H1 (cell line): ENCODE measurements at regions not wholly inside any gene's neighbourhood (a gene's known extent, or its start where the extent isn't known, plus 50 kb on each side); places are given as distances from the start of the nearest gene placed in this dataset.
A peak's percentile ranks its signal among the peaks of the same experiment; 100 is the strongest.
"Not testable (repeated sequence)": the region's sequence is repeated elsewhere in the genome, so short reads cannot be mapped to it uniquely, and the experiment has no call there.

Experiments used
- CTCF ChIA-PET: fragments of 300-600 bp; sonication (Branson Sonifier 250); formaldehyde crosslinking; loops from one replicate; lab custom pipeline; 2021; ENCODE audit not compliant: partially characterized antibody; lab: Charles Lee
- POLR2A ChIA-PET: fragments of 300-600 bp; sonication (Branson Sonifier 250); formaldehyde crosslinking; loops from one replicate; lab custom pipeline; 2021; ENCODE audit warnings: inconsistent platforms; ENCODE audit not compliant: partially characterized antibody; lab: Charles Lee
- DNase-seq, 2 experiments: peaks; one replicate each; pipeline versions ENCODE4 v3.0.0 to v3.0.0-alpha.2; 2010 to 2022; ENCODE audit warnings: low spot score in 2 of 2, low read depth in 1 of 2, mixed read lengths in 1 of 2
- FAIRE-seq: peaks from 2 replicates; lab custom pipeline; 2011; peaks lifted over from hg19 to GRCh38; lab: Jason Lieb, UNC
- H2AFZ ChIP-seq: 2 replicates; pipeline ENCODE4 v1.8.1; 2012; ENCODE audit warnings: low read length, inconsistent platforms
- H2AK5ac ChIP-seq: 2 replicates; pipeline ENCODE4 v1.6.1; 2013; ENCODE audit warnings: low read depth, low read length
- H2BK120ac ChIP-seq: replicated peaks from 2 replicates; pipeline ENCODE3; 2013; ENCODE audit warnings: low read depth, low read length, inconsistent platforms
- H2BK12ac ChIP-seq: 2 replicates; pipeline ENCODE4 v1.6.1; 2013; ENCODE audit warnings: low read depth, low read length
- H2BK15ac ChIP-seq: 2 replicates; pipeline ENCODE4 v1.6.1; 2013; ENCODE audit warnings: low read length
- H2BK20ac ChIP-seq: 2 replicates; pipeline ENCODE4 v1.6.1; 2013; ENCODE audit warnings: low read length
- H2BK5ac ChIP-seq: 2 replicates; pipeline ENCODE4 v1.6.1; 2013; ENCODE audit warnings: low read depth, low read length
- H3K14ac ChIP-seq: 2 replicates; pipeline ENCODE4 v1.6.1; 2013; ENCODE audit warnings: inconsistent platforms; ENCODE audit not compliant: insufficient read length
- H3K18ac ChIP-seq: 2 replicates; pipeline ENCODE4 v1.6.1; 2013; ENCODE audit warnings: low read length; ENCODE audit errors: extremely low read depth
- H3K23ac ChIP-seq: 2 replicates; pipeline ENCODE4 v1.6.1; 2013; ENCODE audit warnings: inconsistent platforms; ENCODE audit not compliant: insufficient read length
- H3K23me2 ChIP-seq: 2 replicates; pipeline ENCODE4 v1.6.1; 2013; ENCODE audit warnings: low read depth, low read length
- H3K27ac ChIP-seq: 2 replicates; pipeline ENCODE4 v1.6.1; 2011; ENCODE audit warnings: low read depth, low read length, inconsistent platforms
- H3K27me3 ChIP-seq, 4 experiments: replicated peaks in 1 of 4; 1 replicate in 1 of 4; 2 replicates in 3 of 4; pipeline versions ENCODE4 v1.6.1 to v1.8.1; 2011 to 2013; ENCODE audit warnings: low read length in 3 of 4, mild to moderate bottlenecking in 3 of 4, inconsistent platforms in 2 of 4, mixed read lengths in 2 of 4, moderate library complexity in 1 of 4; ENCODE audit not compliant: control insufficient read depth in 3 of 4, insufficient read depth in 3 of 4; ENCODE audit errors: extremely low read depth in 1 of 4
- H3K36me3 ChIP-seq, 4 experiments: 2 replicates each; pipeline versions ENCODE4 v1.6.1 to v1.8.1; 2011 to 2013; ENCODE audit warnings: mild to moderate bottlenecking in 4 of 4, low read length in 3 of 4, moderate library complexity in 2 of 4, control low read depth in 1 of 4, inconsistent platforms in 1 of 4; ENCODE audit not compliant: insufficient read depth in 4 of 4, control insufficient read depth in 2 of 4
- H3K4ac ChIP-seq: replicated peaks from 2 replicates; pipeline ENCODE3; 2013; ENCODE audit warnings: low read length, low read depth, mixed read lengths, inconsistent platforms; ENCODE audit not compliant: insufficient read length
- H3K4me1 ChIP-seq, 4 experiments: replicated peaks in 1 of 4; 1 replicate in 1 of 4; 2 replicates in 3 of 4; pipeline versions ENCODE4 v1.6.1 to v1.8.1; 2011 to 2013; ENCODE audit warnings: low read length in 3 of 4, inconsistent platforms in 2 of 4, mixed read lengths in 1 of 4; ENCODE audit not compliant: insufficient read depth in 4 of 4, control insufficient read depth in 3 of 4
- H3K4me2 ChIP-seq, 2 experiments: 2 replicates each; pipeline versions ENCODE4 v1.6.1 to v1.8.1; 2011 to 2013; ENCODE audit warnings: low read depth in 2 of 2, low read length in 2 of 2, control low read depth in 1 of 2, inconsistent platforms in 1 of 2, mild to moderate bottlenecking in 1 of 2; ENCODE audit not compliant: insufficient read depth in 1 of 2
- H3K4me3 ChIP-seq, 4 experiments: fragments of 200-600, 300-600 bp in 1 of 4; sonication (generic), shearing (Covaris generic), sonication (Bioruptor Twin) in 1 of 4; 2 replicates each; pipeline versions ENCODE4 v1.5.1 to v1.8.1; 2011 to 2016; ENCODE audit warnings: low read length in 4 of 4, low read depth in 3 of 4, control low read depth in 2 of 4, inconsistent platforms in 2 of 4, mild to moderate bottlenecking in 2 of 4, mixed read lengths in 1 of 4, moderate library complexity in 1 of 4; ENCODE audit not compliant: insufficient read depth in 2 of 4; ENCODE audit errors: extremely low read depth in 1 of 4
- H3K56ac ChIP-seq: replicated peaks from 2 replicates; pipeline ENCODE3; 2013; ENCODE audit warnings: low read depth, mild to moderate bottlenecking, mixed read lengths, low read length, inconsistent platforms; ENCODE audit not compliant: insufficient read length
- H3K79me1 ChIP-seq: 2 replicates; pipeline ENCODE4 v1.6.1; 2013; ENCODE audit warnings: low read depth, low read length, control low read depth
- H3K79me2 ChIP-seq, 2 experiments: 2 replicates each; pipeline versions ENCODE4 v1.6.1 to v1.8.1; 2012 to 2013; ENCODE audit warnings: low read length in 2 of 2, mild to moderate bottlenecking in 2 of 2, inconsistent platforms in 1 of 2; ENCODE audit not compliant: insufficient read depth in 2 of 2, control insufficient read depth in 1 of 2
- H3K9ac ChIP-seq, 4 experiments: replicated peaks in 1 of 4; 1 replicate in 1 of 4; 2 replicates in 3 of 4; pipeline versions ENCODE4 v1.6.1 to v1.8.1; 2011 to 2013; ENCODE audit warnings: low read depth in 3 of 4, low read length in 3 of 4, control low read depth in 2 of 4, mild to moderate bottlenecking in 2 of 4, moderate library complexity in 2 of 4, inconsistent platforms in 1 of 4; ENCODE audit errors: extremely low read depth in 1 of 4
- H3K9me3 ChIP-seq, 2 experiments: 2 replicates each; pipeline versions ENCODE4 v1.6.1 to v1.8.1; 2012 to 2013; ENCODE audit warnings: mild to moderate bottlenecking in 2 of 2, moderate library complexity in 2 of 2, control low read depth in 1 of 2, inconsistent platforms in 1 of 2, low read depth in 1 of 2, low read length in 1 of 2, mixed read lengths in 1 of 2; ENCODE audit not compliant: insufficient read depth in 2 of 2
- H4K20me1 ChIP-seq, 2 experiments: replicated peaks in 1 of 2; 2 replicates each; pipeline versions ENCODE3 to v1.8.1; 2011 to 2013; ENCODE audit warnings: inconsistent platforms in 2 of 2, low read length in 2 of 2, mild to moderate bottlenecking in 1 of 2; ENCODE audit not compliant: insufficient read depth in 2 of 2, control insufficient read depth in 1 of 2
- H4K5ac ChIP-seq: 2 replicates; pipeline ENCODE4 v1.6.1; 2013; ENCODE audit warnings: low read length, low read depth, mixed read lengths, inconsistent platforms; ENCODE audit not compliant: insufficient read length
- H4K8ac ChIP-seq: 2 replicates; pipeline ENCODE4 v1.8.0; 2013; ENCODE audit warnings: mild to moderate bottlenecking, moderate library complexity, low read length, inconsistent platforms; ENCODE audit not compliant: insufficient read depth; ENCODE audit errors: extremely low read depth
- H4K91ac ChIP-seq: replicated peaks from 2 replicates; pipeline ENCODE3; 2013; ENCODE audit warnings: low read length, mixed read lengths, inconsistent platforms; ENCODE audit not compliant: insufficient read length
- whole genome bisulfite sequencing, 2 experiments: shearing (Covaris generic) in 1 of 2; methylation state at CpG; one replicate each; pipeline versions ENCODE4 v1.1.6 to v1.1.7; 2013 to 2015; ENCODE audit warnings: low lambda C conversion rate in 2 of 2, mixed read lengths in 2 of 2, inconsistent platforms in 1 of 2, low coverage in 1 of 2, missing lambda C conversion rate in 1 of 2; ENCODE audit not compliant: insufficient replicate concordance in 2 of 2, insufficient coverage in 1 of 2, insufficient read length in 1 of 2; ENCODE audit errors: extremely low coverage in 1 of 2, missing lambda C conversion rate in 1 of 2; 5-methylcytosine and 5-hydroxymethylcytosine counted together

GRCh38 chr6:112448786-112449185, 101.7 kb downstream of the RFPL4B start:
- H3K27me3 ChIP-seq, CTCF ChIA-PET, H3K18ac ChIP-seq, H3K27ac ChIP-seq, H2AK5ac ChIP-seq, H4K20me1 ChIP-seq, H3K23ac ChIP-seq, H2BK5ac ChIP-seq, H3K36me3 ChIP-seq, H2BK120ac ChIP-seq, H3K4me3 ChIP-seq, H4K5ac ChIP-seq, H3K56ac ChIP-seq, H2BK15ac ChIP-seq, FAIRE-seq, H3K4me1 ChIP-seq, H4K91ac ChIP-seq, H3K79me1 ChIP-seq, H3K14ac ChIP-seq, H3K9ac ChIP-seq, H3K4me2 ChIP-seq, H3K4ac ChIP-seq, H3K9me3 ChIP-seq, POLR2A ChIA-PET, H4K8ac ChIP-seq, H3K23me2 ChIP-seq, DNase-seq, H2BK12ac ChIP-seq, H3K79me2 ChIP-seq, H2BK20ac ChIP-seq: not testable (repeated sequence)
- 98% methylated on average over 3 of the region's 3 CpGs; no CpG with 5 or more reads in 1 of the 2 experiments for WGBS, 2 experiments
- peak overlapping the region; percentile 81; the same call in 1 of the 2 replicates for H2AFZ ChIP-seq
